Putamen (tissue), 1 donor: ENCODE measurements at regions not wholly inside any gene's neighbourhood (a gene's known extent, or its start where the extent isn't known, plus 50 kb on each side); places are given as distances from the start of the nearest gene placed in this dataset.
"Not testable (repeated sequence)": the region's sequence is repeated elsewhere in the genome, so short reads cannot be mapped to it uniquely, and the experiment has no call there.

Source experiments
- DNase-seq: peaks from one replicate; pipeline ENCODE4 v3.0.0-alpha.2; 2016; ENCODE audit warnings: low spot score

GRCh38 chr2:87456477-87457128 is 291.3 kb upstream of the PLGLB2 start:
- DNase-seq: not testable (repeated sequence)

- DNase-seq: not testable (repeated sequence)
These were observed 290.8 kb upstream of the PLGLB2 start for GRCh38 chr2:87457129-87457499.

GRCh38 chr2:87458938-87459337 is 288.9 kb upstream of the PLGLB2 start:
- DNase-seq: not testable (repeated sequence)

- not testable (repeated sequence) for DNase-seq
These were observed 287.8 kb upstream of the PLGLB2 start for GRCh38 chr2:87460104-87460503.

- DNase-seq: not testable (repeated sequence)
These were observed 287.2 kb upstream of the PLGLB2 start for GRCh38 chr2:87460662-87461061.

GRCh38 chr2:87461671-87462070 is 286.2 kb upstream of the PLGLB2 start:
- DNase-seq: not testable (repeated sequence)

- not testable (repeated sequence) for DNase-seq
These were observed 283.7 kb upstream of the PLGLB2 start for GRCh38 chr2:87464219-87464618.

- DNase-seq: not testable (repeated sequence)
These were observed 282.2 kb upstream of the PLGLB2 start for GRCh38 chr2:87465730-87466129.

- not testable (repeated sequence) for DNase-seq
These were observed 281.2 kb upstream of the PLGLB2 start for GRCh38 chr2:87466591-87467120.

- DNase-seq: not testable (repeated sequence)
These were observed 279.4 kb upstream of the PLGLB2 start for GRCh38 chr2:87468429-87468981.

- not testable (repeated sequence) for DNase-seq
These were observed 278.4 kb upstream of the PLGLB2 start for GRCh38 chr2:87469180-87470151.

- not testable (repeated sequence) for DNase-seq
These were observed 277.2 kb upstream of the PLGLB2 start for GRCh38 chr2:87470381-87471380.

GRCh38 chr2:87471478-87471877 is 276.4 kb upstream of the PLGLB2 start:
- not testable (repeated sequence) for DNase-seq

- DNase-seq: not testable (repeated sequence)
These were observed 271.5 kb upstream of the PLGLB2 start for GRCh38 chr2:87476223-87476872.

GRCh38 chr2:87476936-87477335 is 271.0 kb upstream of the PLGLB2 start:
- DNase-seq: not testable (repeated sequence)

GRCh38 chr2:87477669-87478428 is 270.0 kb upstream of the PLGLB2 start:
- DNase-seq: not testable (repeated sequence)

- not testable (repeated sequence) for DNase-seq
These were observed 269.0 kb upstream of the PLGLB2 start for GRCh38 chr2:87478911-87479310.

- DNase-seq: not testable (repeated sequence)
These were observed 264.7 kb upstream of the PLGLB2 start for GRCh38 chr2:87483093-87483680.

GRCh38 chr2:87484363-87484762 is 263.5 kb upstream of the PLGLB2 start:
- not testable (repeated sequence) for DNase-seq
